Posterior cingulate gyrus (tissue), 11 donors: ENCODE measurements at regions not wholly inside any gene's neighbourhood (a gene's known extent, or its start where the extent isn't known, plus 50 kb on each side); places are given as distances from the start of the nearest gene placed in this dataset.

ENCODE experiments used
- DNase-seq, 10 donors: peaks; one replicate each; pipeline versions ENCODE4 v3.0.0 to v3.0.0-alpha.2; 2020 to 2021; ENCODE audit warnings: mixed read lengths in 3 of 10
- intact Hi-C: fragments of 100-400 bp; cut with DNase I; formaldehyde crosslinking; loops from one replicate; pipeline ENCODE4 v1.15.1; 2023

DNA sequence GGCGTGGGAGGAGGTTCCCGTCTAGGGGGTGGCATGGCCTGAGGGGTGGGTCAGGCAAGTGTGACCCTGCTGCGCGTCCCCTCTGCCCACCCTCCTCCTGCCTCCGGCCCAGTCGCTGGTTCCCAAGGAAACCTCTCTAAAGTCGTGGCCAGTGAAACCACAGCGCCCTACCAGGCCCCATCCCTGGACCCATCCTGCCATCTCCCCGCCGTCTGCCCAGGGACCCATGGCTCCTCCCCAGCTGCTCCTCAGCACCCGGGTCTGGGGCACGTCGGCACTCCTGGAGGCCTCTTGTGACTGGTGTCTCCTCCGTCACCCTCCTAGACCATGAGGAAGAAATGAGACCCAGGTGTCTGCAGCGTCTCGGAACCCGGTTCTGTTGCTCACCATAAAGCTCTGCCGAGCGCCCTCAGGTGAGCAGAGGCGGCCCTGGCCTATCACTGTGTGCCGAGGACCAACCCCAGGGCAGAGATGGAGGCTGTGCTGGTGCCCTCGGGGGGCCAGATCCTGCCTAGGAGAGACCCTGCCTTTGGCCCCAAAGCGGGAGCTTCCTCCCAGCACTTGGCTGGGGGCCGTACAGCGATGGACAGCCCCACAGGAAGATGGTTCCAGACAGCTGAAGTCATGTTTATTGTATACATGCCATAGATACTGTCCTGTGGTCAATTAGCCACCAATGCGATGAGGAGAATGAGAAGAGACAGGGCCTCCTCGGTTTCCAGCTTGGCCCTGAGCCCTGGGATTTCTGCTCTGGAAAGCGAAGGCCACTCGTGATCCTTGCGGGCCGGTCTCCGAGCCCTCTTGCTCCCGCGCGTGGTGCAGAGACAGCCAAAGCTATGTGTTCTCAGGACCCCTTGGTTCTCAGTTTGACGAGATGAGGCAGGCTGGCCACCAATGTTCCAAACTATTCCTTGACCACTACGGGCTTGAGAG lies 222.5 kb upstream of the RTL1 start:
- intact Hi-C loops = no loop called here
- peak in 1 of 10 donors; percentile 84 for DNase-seq

- intact Hi-C loops = no loop called here
- DNase-seq = peak in 1 of 10 donors; percentile 42
Measured at GRCh38 chr14:101126731-101127130, 223.2 kb upstream of the RTL1 start.

DNA sequence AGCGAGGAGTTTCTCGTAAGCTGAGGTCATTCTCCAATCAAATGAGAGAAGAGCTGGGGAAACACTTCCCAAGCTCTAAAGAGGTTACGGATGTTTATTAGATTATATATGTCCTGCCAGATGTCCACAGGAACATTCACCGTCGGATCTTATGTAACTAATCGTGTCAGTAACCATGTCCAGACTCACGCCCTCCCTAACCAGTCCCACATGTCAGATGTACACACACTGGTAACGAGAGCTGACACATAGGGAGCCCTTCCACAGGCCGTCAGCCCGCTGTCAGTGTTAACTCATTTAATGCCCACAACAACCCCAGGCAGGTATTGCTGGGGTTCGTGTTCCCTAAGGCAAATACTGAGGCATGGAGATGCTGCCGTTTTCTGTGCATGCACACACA lies 223.7 kb upstream of the RTL1 start:
- intact Hi-C loops = no loop called here
- DNase-seq = no peak

DNA sequence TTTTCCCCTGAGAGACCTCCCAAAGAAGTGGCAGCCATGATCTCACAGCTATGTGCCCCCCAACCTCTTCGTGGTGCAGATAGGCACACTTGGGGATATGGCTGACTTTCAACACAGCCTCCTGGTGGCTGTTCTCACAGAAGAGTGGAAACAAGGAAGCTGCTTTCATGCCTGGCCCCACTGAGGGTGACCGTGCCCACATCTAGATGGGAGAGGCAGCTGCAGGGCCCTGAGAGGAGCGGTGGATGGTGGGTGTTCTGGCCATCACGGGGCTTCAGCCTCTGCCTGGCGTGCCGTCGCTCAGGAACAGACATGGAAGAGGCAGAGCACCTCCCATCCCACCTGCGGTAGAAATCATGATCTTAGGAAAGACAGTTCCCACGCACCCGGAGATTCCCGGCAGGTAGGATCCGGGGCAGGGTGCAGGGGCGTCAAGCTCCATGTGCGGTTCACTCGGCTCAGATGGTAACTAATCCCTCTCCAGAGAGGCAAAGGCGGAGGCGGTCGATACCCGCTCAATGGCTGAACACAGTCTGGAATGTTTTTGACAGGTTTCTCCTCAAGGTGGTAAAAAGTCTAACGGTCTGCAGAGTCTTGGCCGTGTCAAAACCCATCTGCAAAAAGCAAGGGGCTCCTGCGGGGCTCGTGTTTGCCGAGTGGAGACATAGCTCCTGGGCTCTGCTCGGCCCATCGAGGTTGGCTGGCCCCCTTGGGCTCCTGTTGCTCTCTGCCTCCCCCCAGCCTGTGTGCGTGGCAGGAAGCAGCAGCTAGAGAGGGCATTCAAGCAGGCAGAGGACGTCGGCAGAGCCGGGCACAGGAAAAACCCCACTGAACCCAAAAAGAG lies 225.2 kb upstream of the RTL1 start:
- intact Hi-C loops = no loop called here
- peak in 1 of 10 donors; percentile 50 for DNase-seq

- intact Hi-C loops = no loop called here
- no peak for DNase-seq
Measured at GRCh38 chr14:101129521-101130167, 226.1 kb upstream of the RTL1 start.

GRCh38 chr14:101130861-101131260 lies 227.3 kb upstream of the RTL1 start:
- DNase-seq = peak in 2 of 10 donors; percentile 39 to 69
- intact Hi-C loops = no loop called here

- intact Hi-C loops = no loop called here
- DNase-seq = peak in 1 of 10 donors; percentile 38
Measured at GRCh38 chr14:101131451-101131916, 228.0 kb upstream of the RTL1 start.

- DNase-seq = peak in 1 of 10 donors; percentile 78
- intact Hi-C loops = no loop called here
Measured at GRCh38 chr14:101132051-101132571, 228.6 kb upstream of the RTL1 start.

DNA sequence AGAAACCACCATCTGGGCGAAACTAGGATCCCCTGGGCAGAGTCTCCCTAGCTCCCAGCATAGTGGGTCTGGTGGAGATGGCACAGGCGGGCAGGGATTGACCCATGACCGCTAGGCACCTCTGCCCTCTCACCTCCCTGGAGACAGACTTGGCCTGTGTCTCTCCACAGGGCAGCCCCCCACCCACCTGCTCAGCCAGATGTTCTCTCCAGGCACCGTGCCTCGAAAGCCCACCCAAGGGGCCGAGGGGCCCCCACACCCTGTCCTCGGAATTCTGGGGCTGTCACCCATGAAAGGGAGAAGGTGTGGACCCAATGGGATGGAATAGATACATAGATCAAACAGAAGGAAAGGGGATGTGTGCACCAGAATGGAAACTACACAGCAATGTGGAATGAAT lies 229.1 kb upstream of the RTL1 start:
- intact Hi-C loops = no loop called here
- peak in 1 of 10 donors; percentile 73 for DNase-seq

DNA sequence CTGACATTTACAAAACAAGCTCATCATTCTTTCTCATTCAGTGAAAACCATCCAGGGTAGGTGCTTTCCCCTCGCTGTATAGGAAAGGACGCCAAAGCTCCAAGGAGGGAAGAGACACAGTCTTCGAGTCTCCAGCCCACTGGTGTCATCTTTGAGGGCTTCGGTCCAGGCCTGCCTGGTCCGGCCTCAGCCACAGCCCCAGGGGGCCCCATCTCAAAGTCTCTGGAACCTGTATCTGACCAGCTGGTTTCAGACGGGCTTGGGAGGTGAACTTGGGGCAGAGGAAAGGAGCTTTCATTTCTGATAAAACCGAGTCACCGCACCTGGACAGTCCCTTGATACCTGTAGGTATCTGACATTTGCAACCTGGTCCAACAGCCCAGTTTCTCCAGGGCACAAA lies 229.5 kb upstream of the RTL1 start:
- no peak for DNase-seq
- intact Hi-C loops = no loop called here

DNA sequence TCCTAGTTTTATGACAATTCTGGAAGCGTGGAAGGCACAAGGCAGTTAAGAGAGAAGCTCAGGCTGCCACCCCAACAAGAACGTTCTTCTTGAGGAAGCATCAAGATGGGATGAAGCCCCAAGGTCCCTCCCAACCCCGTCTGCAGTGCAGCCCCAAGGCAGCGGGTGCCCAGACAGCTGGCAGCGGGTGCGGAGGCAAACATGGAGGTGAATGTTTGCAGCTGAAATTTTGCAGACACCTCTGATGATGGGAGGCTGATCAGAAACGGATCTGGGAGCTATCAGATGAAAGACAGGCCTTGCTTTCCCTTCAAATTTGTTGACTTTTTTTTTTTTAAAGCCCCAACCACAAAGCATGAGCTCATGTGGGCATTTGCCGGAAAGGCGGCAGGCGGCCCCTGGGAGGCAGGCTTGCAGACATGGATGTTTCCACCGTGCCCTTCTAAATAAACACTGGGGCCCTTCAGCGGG lies 230.7 kb upstream of the RTL1 start:
- no peak for DNase-seq
- intact Hi-C loops = no loop called here

- DNase-seq = peak in 2 of 10 donors; percentile 38 to 80
- intact Hi-C loops = no loop called here
Measured at GRCh38 chr14:101134851-101135433, 231.4 kb upstream of the RTL1 start.

- intact Hi-C loops = no loop called here
- peak in 3 of 10 donors; percentile 67 to 86 (median 84) for DNase-seq
Measured at GRCh38 chr14:101135796-101136742, 232.5 kb upstream of the RTL1 start.

DNA sequence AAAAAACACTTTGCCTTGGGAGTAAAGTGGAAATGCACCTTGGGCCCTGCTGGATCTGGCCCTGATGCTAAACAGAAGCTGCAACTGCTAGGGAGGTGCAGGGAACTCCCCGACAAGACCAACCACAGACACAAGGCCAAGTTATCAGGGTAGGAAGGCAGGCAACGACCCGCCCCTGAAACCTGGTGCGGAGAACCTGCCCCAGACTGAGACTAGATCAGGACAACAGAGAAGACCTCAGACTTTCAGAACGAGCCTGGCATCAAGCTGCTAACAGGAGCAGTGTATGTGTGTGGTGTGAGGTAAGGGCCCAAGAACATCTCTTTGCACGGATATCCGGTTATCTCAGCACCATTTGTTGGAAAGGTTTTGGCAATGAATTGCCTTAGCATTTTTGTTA lies 233.7 kb upstream of the RTL1 start:
- intact Hi-C loops = no loop called here

GRCh38 chr14:101147848-101148247 lies 244.3 kb upstream of the RTL1 start:
- intact Hi-C loops = no loop called here
- no peak for DNase-seq

More for the DNA sequence above, 233.7 kb upstream of the RTL1 start:
- DNase-seq = no peak

- intact Hi-C loops = no loop called here
- no peak for DNase-seq
Measured at GRCh38 chr14:101150039-101150610, 246.6 kb upstream of the RTL1 start.

- peak in 2 of 10 donors; percentile 66 to 79 for DNase-seq
- intact Hi-C loops = no loop called here
Measured at GRCh38 chr14:101151226-101151926, 247.9 kb upstream of the RTL1 start.

DNA sequence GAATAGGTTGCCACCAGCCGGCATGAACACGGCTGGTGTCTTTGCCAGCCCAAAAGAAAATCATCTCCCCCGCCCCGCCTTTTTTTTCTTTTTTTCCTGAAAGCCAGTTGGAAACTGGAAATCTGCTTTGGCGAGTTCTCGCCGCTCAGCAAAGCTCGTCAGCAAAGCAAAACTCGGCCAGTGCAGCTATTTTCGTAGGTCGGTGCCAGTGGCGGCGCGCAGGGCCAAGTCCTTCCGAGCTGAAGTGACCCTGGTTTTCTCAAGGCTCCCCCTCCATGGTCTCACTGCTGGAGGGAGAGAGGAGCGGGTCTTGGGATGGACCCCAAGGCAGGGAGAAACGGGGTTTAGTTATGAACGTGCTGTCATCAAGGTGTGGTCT lies 248.4 kb upstream of the RTL1 start:
- no peak for DNase-seq
- intact Hi-C loops = no loop called here
